PC-3 (cell line): ENCODE measurements at regions not wholly inside any gene's neighbourhood (a gene's known extent, or its start where the extent isn't known, plus 50 kb on each side); places are given as distances from the start of the nearest gene placed in this dataset.

Source experiments
- EZH2 ChIP-seq: fragments of 300-600 bp; sonication (generic); IDR thresholded peaks from one replicate; pipeline ENCODE4 v1.6.1; 2017; ENCODE audit warnings: antibody characterized with exemption, mild to moderate bottlenecking, low read length; ENCODE audit not compliant: unreplicated experiment
- EZH2phosphoT487 ChIP-seq: fragments of 300-600 bp; sonication (generic); IDR thresholded peaks from 2 replicates; pipeline ENCODE4 v1.6.1; 2018; ENCODE audit warnings: mild to moderate bottlenecking, antibody characterized with exemption, low read length, borderline replicate concordance
- TF ChIP-seq, protein P1 (sequence below): fragments of 300-600 bp; sonication (generic); conservative IDR thresholded peaks from 2 replicates; pipeline ENCODE4 v1.5.1; 2017; ENCODE audit warnings: antibody characterized with exemption, low read depth, mild to moderate bottlenecking, low read length

DNA sequence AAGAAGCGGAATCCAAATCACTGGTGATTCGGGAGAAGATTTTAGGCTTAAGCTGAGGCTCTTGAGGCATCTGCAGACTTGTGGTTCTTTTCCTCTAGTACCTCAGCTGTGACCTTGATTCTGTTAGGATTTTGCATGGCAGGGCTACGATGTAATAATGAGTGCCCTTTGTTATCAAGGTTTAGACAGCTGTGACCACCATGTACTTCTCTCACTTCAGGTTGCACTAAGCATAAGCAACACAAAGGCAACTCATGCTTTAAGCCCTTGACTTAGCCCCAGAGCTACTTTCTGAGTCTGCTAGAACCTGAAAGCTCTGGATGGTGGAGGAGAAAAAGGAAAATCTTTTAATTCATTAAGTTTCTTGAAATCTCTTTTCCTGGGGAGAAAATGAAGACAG lies 1052.3 kb upstream of the PHF14 start:
- TF ChIP-seq EZH2 = no peak
- TF ChIP-seq, protein P1, sequence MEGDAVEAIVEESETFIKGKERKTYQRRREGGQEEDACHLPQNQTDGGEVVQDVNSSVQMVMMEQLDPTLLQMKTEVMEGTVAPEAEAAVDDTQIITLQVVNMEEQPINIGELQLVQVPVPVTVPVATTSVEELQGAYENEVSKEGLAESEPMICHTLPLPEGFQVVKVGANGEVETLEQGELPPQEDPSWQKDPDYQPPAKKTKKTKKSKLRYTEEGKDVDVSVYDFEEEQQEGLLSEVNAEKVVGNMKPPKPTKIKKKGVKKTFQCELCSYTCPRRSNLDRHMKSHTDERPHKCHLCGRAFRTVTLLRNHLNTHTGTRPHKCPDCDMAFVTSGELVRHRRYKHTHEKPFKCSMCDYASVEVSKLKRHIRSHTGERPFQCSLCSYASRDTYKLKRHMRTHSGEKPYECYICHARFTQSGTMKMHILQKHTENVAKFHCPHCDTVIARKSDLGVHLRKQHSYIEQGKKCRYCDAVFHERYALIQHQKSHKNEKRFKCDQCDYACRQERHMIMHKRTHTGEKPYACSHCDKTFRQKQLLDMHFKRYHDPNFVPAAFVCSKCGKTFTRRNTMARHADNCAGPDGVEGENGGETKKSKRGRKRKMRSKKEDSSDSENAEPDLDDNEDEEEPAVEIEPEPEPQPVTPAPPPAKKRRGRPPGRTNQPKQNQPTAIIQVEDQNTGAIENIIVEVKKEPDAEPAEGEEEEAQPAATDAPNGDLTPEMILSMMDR = no peak
- TF ChIP-seq EZH2phosphoT487 = no peak
